WTC11 (cell line): ENCODE measurements at regions not wholly inside any gene's neighbourhood (a gene's known extent, or its start where the extent isn't known, plus 50 kb on each side); places are given as distances from the start of the nearest gene placed in this dataset.

Experiments used
- ATAC-seq: fragments of 200-7000 bp; cut with Tn5 transposase; 2 replicates; pipeline ENCODE4 v1.10.0; 2021; ENCODE audit warnings: mild to moderate bottlenecking, moderate library complexity
- CTCF ChIA-PET: fragments of 300-600 bp; sonication (Branson Sonifier 250); formaldehyde crosslinking; loops from one replicate; lab custom pipeline; 2021; ENCODE audit warnings: antibody characterized with exemption; lab: Charles Lee
- POLR2A ChIA-PET: fragments of 350-600 bp; sonication (Branson Sonifier 250); formaldehyde crosslinking; loops from one replicate; lab custom pipeline; 2021; ENCODE audit warnings: antibody characterized with exemption; lab: Charles Lee
- DNase-seq: peaks from one replicate; pipeline ENCODE4 v3.0.0; 2021; ENCODE audit warnings: low spot score
- H3K27ac Mint-ChIP-seq: 2 replicates; pipeline ENCODE4 v1.8.0; 2021; ENCODE audit warnings: mixed read lengths
- H3K27me3 Mint-ChIP-seq: 2 replicates; pipeline ENCODE4 v1.8.0; 2021; ENCODE audit warnings: low read depth, mild to moderate bottlenecking, moderate library complexity, mixed read lengths
- H3K36me3 Mint-ChIP-seq: 2 replicates; pipeline ENCODE4 v1.8.0; 2021; ENCODE audit warnings: mixed read lengths
- H3K4me1 Mint-ChIP-seq: 2 replicates; pipeline ENCODE4 v1.8.0; 2022; ENCODE audit warnings: mixed read lengths
- H3K4me3 Mint-ChIP-seq: 2 replicates; pipeline ENCODE4 v1.8.0; 2021; ENCODE audit warnings: mild to moderate bottlenecking, moderate library complexity, mixed read lengths
- H3K9me3 Mint-ChIP-seq: 2 replicates; pipeline ENCODE4 v1.8.0; 2021; ENCODE audit warnings: mixed read lengths
- ATF3 ChIP-seq: sonication (generic); formaldehyde crosslinking; conservative IDR thresholded peaks from 2 replicates; pipeline ENCODE4 v1.8.1; 2022; ENCODE audit warnings: mild to moderate bottlenecking, missing genetic modification reagents
- ERG ChIP-seq: fragments of 250-450 bp; sonication (Bioruptor Pico); IDR thresholded peaks from 2 replicates; pipeline ENCODE4 v1.8.0; 2021; ENCODE audit warnings: mild to moderate bottlenecking
- ESRRA ChIP-seq: sonication (generic); formaldehyde crosslinking; IDR thresholded peaks from 2 replicates; pipeline ENCODE4 v1.8.1; 2022; ENCODE audit warnings: mild to moderate bottlenecking, missing genetic modification reagents, borderline replicate concordance
- FOXK1 ChIP-seq: sonication (generic); formaldehyde crosslinking; IDR thresholded peaks from 2 replicates; pipeline ENCODE4 v1.8.0; 2022; ENCODE audit warnings: mild to moderate bottlenecking, moderate library complexity, missing genetic modification reagents
- FOXP4 ChIP-seq: sonication (generic); formaldehyde crosslinking; IDR thresholded peaks from 2 replicates; pipeline ENCODE4 v1.8.0; 2022; ENCODE audit warnings: mild to moderate bottlenecking, missing genetic modification reagents
- NFYB ChIP-seq: sonication (generic); formaldehyde crosslinking; conservative IDR thresholded peaks from 2 replicates; pipeline ENCODE4 v1.8.0; 2022; ENCODE audit warnings: low read depth, missing genetic modification reagents
- RELA ChIP-seq: sonication (generic); formaldehyde crosslinking; IDR thresholded peaks from 2 replicates; pipeline ENCODE4 v1.8.1; 2022; ENCODE audit warnings: missing genetic modification reagents, mild to moderate bottlenecking, borderline replicate concordance
- STAT6 ChIP-seq: sonication (generic); formaldehyde crosslinking; conservative IDR thresholded peaks from 2 replicates; pipeline ENCODE4 v1.8.1; 2023; ENCODE audit warnings: mild to moderate bottlenecking, low read depth, missing genetic modification reagents, moderate library complexity
- TEAD4 ChIP-seq: sonication (generic); formaldehyde crosslinking; IDR thresholded peaks from 2 replicates; pipeline ENCODE4 v1.8.0; 2022; ENCODE audit warnings: mild to moderate bottlenecking, missing genetic modification reagents
- TP53 ChIP-seq: sonication (generic); formaldehyde crosslinking; IDR thresholded peaks from 2 replicates; pipeline ENCODE4 v1.8.1; 2023; ENCODE audit warnings: mild to moderate bottlenecking, missing genetic modification reagents
- ZNF138 ChIP-seq: sonication (generic); formaldehyde crosslinking; conservative IDR thresholded peaks from 2 replicates; pipeline ENCODE4 v1.8.1; 2022; ENCODE audit warnings: mild to moderate bottlenecking, moderate library complexity, missing genetic modification reagents
- TF ChIP-seq, protein P1 (sequence below): sonication (generic); formaldehyde crosslinking; IDR thresholded peaks from 2 replicates; pipeline ENCODE4 v1.8.1; 2022; ENCODE audit warnings: mild to moderate bottlenecking, moderate library complexity, missing genetic modification reagents
- TF ChIP-seq, protein P2 (sequence below): sonication (generic); formaldehyde crosslinking; IDR thresholded peaks from 2 replicates; pipeline ENCODE4 v1.8.0; 2022; ENCODE audit warnings: missing genetic modification reagents

DNA sequence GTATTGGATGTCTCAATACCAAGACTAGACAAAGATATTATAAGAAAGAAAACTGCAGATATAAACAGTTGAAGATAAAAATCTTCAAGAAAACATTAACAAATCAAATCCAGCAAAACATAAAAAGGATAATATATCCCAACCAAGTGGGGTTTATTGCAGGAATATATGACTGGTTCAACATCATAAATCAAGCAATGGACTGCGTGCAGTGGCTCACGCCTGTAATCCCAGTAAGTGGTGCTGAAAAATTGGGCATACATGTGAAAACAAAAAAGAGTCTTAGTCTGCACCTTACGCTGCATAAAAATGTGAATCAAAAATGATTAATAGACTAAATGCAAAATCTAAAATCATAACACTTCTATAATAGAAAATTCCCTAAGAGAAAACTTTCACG, 112.9 kb upstream of the PDE4B start (continued):
- no peak for TF ChIP-seq ZNF138 (CRISPR knock-in tag)
- no peak for TF ChIP-seq STAT6 (CRISPR knock-in tag)
- TF ChIP-seq, protein P1, sequence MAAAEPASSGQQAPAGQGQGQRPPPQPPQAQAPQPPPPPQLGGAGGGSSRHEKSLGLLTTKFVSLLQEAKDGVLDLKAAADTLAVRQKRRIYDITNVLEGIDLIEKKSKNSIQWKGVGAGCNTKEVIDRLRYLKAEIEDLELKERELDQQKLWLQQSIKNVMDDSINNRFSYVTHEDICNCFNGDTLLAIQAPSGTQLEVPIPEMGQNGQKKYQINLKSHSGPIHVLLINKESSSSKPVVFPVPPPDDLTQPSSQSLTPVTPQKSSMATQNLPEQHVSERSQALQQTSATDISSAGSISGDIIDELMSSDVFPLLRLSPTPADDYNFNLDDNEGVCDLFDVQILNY (CRISPR knock-in tag): no peak
- no peak for TF ChIP-seq ERG (CRISPR knock-in tag)

DNA sequence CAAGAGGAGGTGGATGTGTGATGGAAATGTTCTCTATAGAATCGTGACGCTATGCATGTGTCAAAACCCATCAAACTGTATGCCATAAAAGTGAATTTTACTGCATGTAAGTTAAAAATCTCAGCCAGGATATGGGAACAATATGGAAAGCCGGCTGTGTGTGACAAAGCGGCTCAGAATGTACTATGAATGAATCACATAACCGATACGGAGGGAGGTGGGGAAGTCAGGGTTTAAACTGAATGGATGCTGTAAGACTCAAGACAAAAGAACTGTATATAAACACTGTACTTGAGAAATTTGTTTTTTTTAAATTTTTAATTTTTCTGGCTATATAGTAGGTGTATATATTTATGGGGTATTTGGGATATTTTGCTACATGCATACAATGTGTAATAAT, 111.6 kb upstream of the PDE4B start:
- ATAC-seq: no peak
- no peak for DNase-seq
- CTCF ChIA-PET: interaction anchor here (0.6 kb wide), 1 partner anchor 232 kb away, joined by 3 read pairs; no protein-coding TSS in a partner anchor
- H3K4me1 Mint-ChIP-seq: no peaks in the 10 kb centered on the region
- POLR2A ChIA-PET: no interaction called here
- H3K4me3 Mint-ChIP-seq: no peak overlapping the region
- H3K27me3 Mint-ChIP-seq: no peaks in the 10 kb centered on the region
- H3K36me3 Mint-ChIP-seq: peaks cover 1% of the 10 kb centered on the region
- H3K27ac Mint-ChIP-seq: no peak overlapping the region
- TF ChIP-seq TEAD4 (CRISPR knock-in tag): no peak
- TF ChIP-seq TP53 (CRISPR knock-in tag): no peak
- no peak for TF ChIP-seq NFYB (CRISPR knock-in tag)
- TF ChIP-seq, protein P2, sequence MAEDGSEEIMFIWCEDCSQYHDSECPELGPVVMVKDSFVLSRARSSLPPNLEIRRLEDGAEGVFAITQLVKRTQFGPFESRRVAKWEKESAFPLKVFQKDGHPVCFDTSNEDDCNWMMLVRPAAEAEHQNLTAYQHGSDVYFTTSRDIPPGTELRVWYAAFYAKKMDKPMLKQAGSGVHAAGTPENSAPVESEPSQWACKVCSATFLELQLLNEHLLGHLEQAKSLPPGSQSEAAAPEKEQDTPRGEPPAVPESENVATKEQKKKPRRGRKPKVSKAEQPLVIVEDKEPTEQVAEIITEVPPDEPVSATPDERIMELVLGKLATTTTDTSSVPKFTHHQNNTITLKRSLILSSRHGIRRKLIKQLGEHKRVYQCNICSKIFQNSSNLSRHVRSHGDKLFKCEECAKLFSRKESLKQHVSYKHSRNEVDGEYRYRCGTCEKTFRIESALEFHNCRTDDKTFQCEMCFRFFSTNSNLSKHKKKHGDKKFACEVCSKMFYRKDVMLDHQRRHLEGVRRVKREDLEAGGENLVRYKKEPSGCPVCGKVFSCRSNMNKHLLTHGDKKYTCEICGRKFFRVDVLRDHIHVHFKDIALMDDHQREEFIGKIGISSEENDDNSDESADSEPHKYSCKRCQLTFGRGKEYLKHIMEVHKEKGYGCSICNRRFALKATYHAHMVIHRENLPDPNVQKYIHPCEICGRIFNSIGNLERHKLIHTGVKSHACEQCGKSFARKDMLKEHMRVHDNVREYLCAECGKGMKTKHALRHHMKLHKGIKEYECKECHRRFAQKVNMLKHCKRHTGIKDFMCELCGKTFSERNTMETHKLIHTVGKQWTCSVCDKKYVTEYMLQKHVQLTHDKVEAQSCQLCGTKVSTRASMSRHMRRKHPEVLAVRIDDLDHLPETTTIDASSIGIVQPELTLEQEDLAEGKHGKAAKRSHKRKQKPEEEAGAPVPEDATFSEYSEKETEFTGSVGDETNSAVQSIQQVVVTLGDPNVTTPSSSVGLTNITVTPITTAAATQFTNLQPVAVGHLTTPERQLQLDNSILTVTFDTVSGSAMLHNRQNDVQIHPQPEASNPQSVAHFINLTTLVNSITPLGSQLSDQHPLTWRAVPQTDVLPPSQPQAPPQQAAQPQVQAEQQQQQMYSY (CRISPR knock-in tag): no peak
- TF ChIP-seq, protein P1 (CRISPR knock-in tag): no peak
- no peak for TF ChIP-seq ESRRA
- no peak for TF ChIP-seq RELA (CRISPR knock-in tag)
- TF ChIP-seq FOXP4 (CRISPR knock-in tag): no peak
- TF ChIP-seq ATF3 (CRISPR knock-in tag): no peak
- TF ChIP-seq FOXK1 (CRISPR knock-in tag): no peak
- H3K9me3 Mint-ChIP-seq: peaks cover 12% of the 10 kb centered on the region
